Ascending aorta (tissue), 2 donors: ENCODE measurements at regions not wholly inside any gene's neighbourhood (a gene's known extent, or its start where the extent isn't known, plus 50 kb on each side); places are given as distances from the start of the nearest gene placed in this dataset.

Experiments used
- DNase-seq, 2 donors: peaks; one replicate each; pipeline ENCODE4 v3.0.0-alpha.2; 2019; ENCODE audit warnings: low spot score in 2 of 2
- H3K27ac ChIP-seq, 2 donors: fragments of 200-600 bp; sonication (generic); one replicate each; pipeline ENCODE4 v1.5.1; 2016 to 2017; ENCODE audit warnings: mild to moderate bottlenecking in 1 of 2
- H3K27me3 ChIP-seq: fragments of 200-600 bp; sonication (generic); one replicate; pipeline ENCODE4 v1.5.1; 2017
- H3K36me3 ChIP-seq, 2 donors: fragments of 200-600 bp; sonication (generic); one replicate each; pipeline ENCODE4 v1.5.1; 2016
- H3K4me1 ChIP-seq, 2 donors: fragments of 200-600 bp; sonication (generic); one replicate each; pipeline ENCODE4 v1.5.1; 2016 to 2017; ENCODE audit warnings: mild to moderate bottlenecking in 1 of 2
- H3K4me3 ChIP-seq, 2 donors: fragments of 200-600 bp; sonication (generic); one replicate each; pipeline ENCODE4 v1.5.1; 2016 to 2017; ENCODE audit warnings: mild to moderate bottlenecking in 1 of 2
- H3K9me3 ChIP-seq, 2 donors: fragments of 200-600 bp; sonication (generic); one replicate each; pipeline ENCODE4 v1.5.1; 2016
- intact Hi-C: fragments of 100-400 bp; cut with DNase I; formaldehyde crosslinking; loops from one replicate; pipeline ENCODE4 v1.15.1; 2023
- TF ChIP-seq, protein P1 (sequence below), 3 experiments: fragments of 200-600 bp in 2 of 3; fragments of 450-650 bp in 1 of 3; sonication (generic) in 2 of 3; IDR thresholded peaks; one replicate each; pipeline ENCODE4 v1.5.1; 2016 to 2019; ENCODE audit warnings: antibody characterized with exemption in 3 of 3, mild to moderate bottlenecking in 1 of 3, moderate library complexity in 1 of 3

DNA sequence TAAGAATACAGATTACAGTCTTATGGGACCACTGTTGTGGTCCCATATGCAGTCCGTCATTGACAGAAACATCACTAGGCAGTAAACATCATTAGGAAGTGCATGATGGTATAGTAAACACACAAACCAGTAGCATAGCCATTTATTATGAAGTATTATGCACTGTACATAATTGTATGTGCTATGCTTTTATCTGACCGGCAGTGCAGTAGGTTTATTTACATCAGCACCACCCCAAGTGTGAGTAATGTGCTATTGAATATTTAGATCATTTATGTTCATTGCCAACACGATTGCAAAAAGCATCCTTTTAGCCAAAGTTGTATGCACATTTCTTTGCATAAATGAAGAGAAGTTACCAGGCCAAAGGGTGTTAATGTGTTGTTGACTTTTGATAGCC is 531.6 kb upstream of the TBX3 start:
- H3K27me3 ChIP-seq: no peaks in the 10 kb centered on the region
- no peaks in the 10 kb centered on the region for H3K9me3 ChIP-seq
- H3K36me3 ChIP-seq: no peaks in the 10 kb centered on the region
- DNase-seq: no peak
- TF ChIP-seq, protein P1, sequence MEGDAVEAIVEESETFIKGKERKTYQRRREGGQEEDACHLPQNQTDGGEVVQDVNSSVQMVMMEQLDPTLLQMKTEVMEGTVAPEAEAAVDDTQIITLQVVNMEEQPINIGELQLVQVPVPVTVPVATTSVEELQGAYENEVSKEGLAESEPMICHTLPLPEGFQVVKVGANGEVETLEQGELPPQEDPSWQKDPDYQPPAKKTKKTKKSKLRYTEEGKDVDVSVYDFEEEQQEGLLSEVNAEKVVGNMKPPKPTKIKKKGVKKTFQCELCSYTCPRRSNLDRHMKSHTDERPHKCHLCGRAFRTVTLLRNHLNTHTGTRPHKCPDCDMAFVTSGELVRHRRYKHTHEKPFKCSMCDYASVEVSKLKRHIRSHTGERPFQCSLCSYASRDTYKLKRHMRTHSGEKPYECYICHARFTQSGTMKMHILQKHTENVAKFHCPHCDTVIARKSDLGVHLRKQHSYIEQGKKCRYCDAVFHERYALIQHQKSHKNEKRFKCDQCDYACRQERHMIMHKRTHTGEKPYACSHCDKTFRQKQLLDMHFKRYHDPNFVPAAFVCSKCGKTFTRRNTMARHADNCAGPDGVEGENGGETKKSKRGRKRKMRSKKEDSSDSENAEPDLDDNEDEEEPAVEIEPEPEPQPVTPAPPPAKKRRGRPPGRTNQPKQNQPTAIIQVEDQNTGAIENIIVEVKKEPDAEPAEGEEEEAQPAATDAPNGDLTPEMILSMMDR (IDR thresholded peaks at IDR 0.05): no peak
- H3K4me3 ChIP-seq: no peak overlapping the region
- intact Hi-C loops: no loop called here
- H3K27ac ChIP-seq: no peak overlapping the region
- H3K4me1 ChIP-seq: peaks cover 0 to 9% of the 10 kb centered on the region in 2 donors

DNA sequence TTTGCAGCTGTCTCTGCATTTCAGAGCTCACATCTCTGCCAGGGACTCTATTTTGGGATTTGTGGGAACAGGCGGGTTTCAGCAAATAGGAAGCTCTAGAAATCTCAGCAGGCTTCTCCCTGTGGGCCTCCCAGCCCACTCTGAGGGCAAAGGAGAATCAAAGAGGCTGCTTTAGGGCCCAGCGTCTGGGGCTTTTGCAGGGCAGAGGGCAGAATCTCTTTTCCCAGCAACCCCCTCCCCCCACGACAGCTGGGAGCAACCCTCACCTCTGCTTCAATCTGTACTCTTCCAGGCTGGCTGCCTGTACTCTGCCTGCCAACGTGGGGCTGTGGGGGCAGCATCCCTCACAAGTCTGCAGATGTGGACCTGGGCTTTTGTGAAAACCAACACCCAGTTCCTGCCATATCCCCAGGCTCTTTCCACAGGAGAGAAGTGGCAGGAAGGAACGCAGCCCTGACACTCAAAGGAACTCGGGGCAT is 529.6 kb upstream of the TBX3 start:
- no peak for DNase-seq
- Histone ChIP-seq H3K9me3 (no peaks in the 10 kb centered on the region), H3K4me3 (no peak overlapping the region), H3K36me3 (no peaks in the 10 kb centered on the region), H3K27ac (no peak overlapping the region), H3K4me1 (peaks cover 0 to 9% of the 10 kb centered on the region in 2 donors), H3K27me3 (no peaks in the 10 kb centered on the region)
- intact Hi-C loops: no loop called here
- TF ChIP-seq, protein P1 (IDR thresholded peaks at IDR 0.05): no peak

DNA sequence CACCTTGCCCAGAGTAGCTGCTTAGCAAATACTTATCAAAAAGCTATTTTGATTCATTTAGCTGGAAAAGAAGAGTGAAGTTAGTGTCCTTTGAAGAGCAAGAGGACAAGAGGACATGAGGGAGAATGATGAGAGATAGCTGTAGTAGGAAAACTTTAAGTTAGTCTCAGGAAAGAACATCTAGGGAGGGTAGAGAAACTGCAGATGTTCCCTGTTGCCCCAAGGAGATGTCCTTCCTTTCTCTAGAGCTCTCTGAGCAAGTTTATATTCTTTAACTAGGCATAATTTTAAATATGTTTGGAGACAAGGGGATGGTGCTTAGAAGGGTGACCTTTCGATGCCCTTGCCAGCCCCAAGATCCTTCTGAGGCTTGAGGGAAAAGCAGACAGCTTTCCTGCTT is 529.1 kb upstream of the TBX3 start:
- intact Hi-C loops: no loop called here
- no peaks in the 10 kb centered on the region for H3K27me3 ChIP-seq
- no peaks in the 10 kb centered on the region for H3K36me3 ChIP-seq
- H3K4me3 ChIP-seq: no peak overlapping the region
- TF ChIP-seq, protein P1 (IDR thresholded peaks at IDR 0.05): no peak
- H3K9me3 ChIP-seq: no peaks in the 10 kb centered on the region
- DNase-seq: no peak
- peaks cover 0 to 9% of the 10 kb centered on the region in 2 donors for H3K4me1 ChIP-seq
- no peak overlapping the region for H3K27ac ChIP-seq

DNA sequence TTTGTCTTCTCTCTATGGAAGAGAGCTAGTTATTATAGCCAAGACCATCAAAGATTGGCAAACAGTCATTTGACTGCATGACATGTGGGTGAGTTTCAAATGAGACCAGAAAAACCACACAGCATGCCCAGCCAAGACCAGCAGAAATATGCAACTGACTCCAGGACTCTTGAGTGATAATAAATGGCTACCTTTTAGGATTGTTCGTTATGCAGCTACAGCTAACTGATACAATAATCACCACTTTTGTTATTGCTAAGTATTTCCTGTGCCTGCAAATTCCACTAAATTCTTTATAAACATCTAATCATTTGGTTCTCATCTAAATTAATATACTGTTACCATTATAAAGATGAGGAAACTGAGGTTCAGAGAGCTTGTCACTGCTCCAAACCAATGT is 528.4 kb upstream of the TBX3 start:
- no peaks in the 10 kb centered on the region for H3K36me3 ChIP-seq
- no peak for DNase-seq
- intact Hi-C loops: no loop called here
- TF ChIP-seq, protein P1 (IDR thresholded peaks at IDR 0.05): no peak
- no peak overlapping the region for H3K27ac ChIP-seq
- peaks cover 0 to 9% of the 10 kb centered on the region in 2 donors for H3K4me1 ChIP-seq
- no peaks in the 10 kb centered on the region for H3K27me3 ChIP-seq
- no peak overlapping the region for H3K4me3 ChIP-seq
- H3K9me3 ChIP-seq: no peaks in the 10 kb centered on the region

DNA sequence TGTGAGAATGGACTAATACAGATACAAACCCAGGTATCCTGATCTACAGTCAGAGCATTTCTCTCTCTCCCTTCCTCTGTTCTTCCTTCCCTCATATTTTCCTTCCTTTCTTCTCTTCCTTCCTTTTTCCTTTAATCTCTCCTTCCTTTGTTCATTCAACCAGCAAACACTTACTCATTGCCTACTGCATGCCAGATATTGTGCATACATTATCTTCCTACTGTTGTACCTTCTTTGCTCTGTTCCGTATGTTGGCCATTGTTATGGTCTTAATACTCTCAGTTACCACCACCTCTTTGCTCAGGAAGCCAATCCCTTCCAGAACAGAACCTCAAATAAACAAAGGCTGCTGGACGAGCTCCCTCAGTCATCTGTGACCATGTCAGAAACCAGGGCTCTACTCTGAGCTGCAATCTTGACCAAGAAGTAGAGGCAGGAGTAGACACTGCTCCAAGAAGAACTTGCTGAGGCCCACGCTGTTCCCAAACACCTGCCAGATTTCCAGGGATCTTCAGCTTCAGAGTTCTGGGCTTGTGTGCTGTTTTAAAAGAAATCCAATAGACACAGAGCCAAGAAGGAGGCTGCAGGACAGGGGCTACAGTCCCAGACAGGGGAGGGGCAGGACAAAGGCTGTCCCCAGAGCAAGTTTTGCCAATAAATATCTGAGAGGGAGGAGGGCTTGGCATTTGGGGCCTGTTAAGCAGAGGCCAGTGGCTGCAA is 526.7 kb upstream of the TBX3 start:
- H3K27me3 ChIP-seq: no peaks in the 10 kb centered on the region
- DNase-seq: no peak
- H3K4me3 ChIP-seq: no peak overlapping the region
- TF ChIP-seq, protein P1 (IDR thresholded peaks at IDR 0.05): no peak
- no peak overlapping the region for H3K27ac ChIP-seq
- H3K36me3 ChIP-seq: no peaks in the 10 kb centered on the region
- peaks cover 0 to 9% of the 10 kb centered on the region in 2 donors for H3K4me1 ChIP-seq
- H3K9me3 ChIP-seq: no peaks in the 10 kb centered on the region
- intact Hi-C loops: no loop called here
